WTC11 (cell line): ENCODE measurements at regions not wholly inside any gene's neighbourhood (a gene's known extent, or its start where the extent isn't known, plus 50 kb on each side); places are given as distances from the start of the nearest gene placed in this dataset.

Experiments used
- ATAC-seq: fragments of 200-7000 bp; cut with Tn5 transposase; 2 replicates; pipeline ENCODE4 v1.10.0; 2021; ENCODE audit warnings: mild to moderate bottlenecking, moderate library complexity
- CTCF ChIA-PET: fragments of 300-600 bp; sonication (Branson Sonifier 250); formaldehyde crosslinking; loops from one replicate; lab custom pipeline; 2021; ENCODE audit warnings: antibody characterized with exemption; lab: Charles Lee
- POLR2A ChIA-PET: fragments of 350-600 bp; sonication (Branson Sonifier 250); formaldehyde crosslinking; loops from one replicate; lab custom pipeline; 2021; ENCODE audit warnings: antibody characterized with exemption; lab: Charles Lee
- DNase-seq: peaks from one replicate; pipeline ENCODE4 v3.0.0; 2021; ENCODE audit warnings: low spot score
- H3K27ac Mint-ChIP-seq: 2 replicates; pipeline ENCODE4 v1.8.0; 2021; ENCODE audit warnings: mixed read lengths
- H3K27me3 Mint-ChIP-seq: 2 replicates; pipeline ENCODE4 v1.8.0; 2021; ENCODE audit warnings: low read depth, mild to moderate bottlenecking, moderate library complexity, mixed read lengths
- H3K36me3 Mint-ChIP-seq: 2 replicates; pipeline ENCODE4 v1.8.0; 2021; ENCODE audit warnings: mixed read lengths
- H3K4me1 Mint-ChIP-seq: 2 replicates; pipeline ENCODE4 v1.8.0; 2022; ENCODE audit warnings: mixed read lengths
- H3K4me3 Mint-ChIP-seq: 2 replicates; pipeline ENCODE4 v1.8.0; 2021; ENCODE audit warnings: mild to moderate bottlenecking, moderate library complexity, mixed read lengths
- H3K9me3 Mint-ChIP-seq: 2 replicates; pipeline ENCODE4 v1.8.0; 2021; ENCODE audit warnings: mixed read lengths
- ELF4 ChIP-seq: sonication (generic); formaldehyde crosslinking; IDR thresholded peaks from 2 replicates; pipeline ENCODE4 v1.8.1; 2022; ENCODE audit warnings: low read depth, mild to moderate bottlenecking, moderate library complexity, missing genetic modification reagents
- ETV6 ChIP-seq: sonication (generic); formaldehyde crosslinking; IDR thresholded peaks from 2 replicates; pipeline ENCODE4 v1.8.1; 2022; ENCODE audit warnings: mild to moderate bottlenecking, missing genetic modification reagents
- JAZF1 ChIP-seq: fragments of 250-450 bp; sonication (Bioruptor Pico); IDR thresholded peaks from 2 replicates; pipeline ENCODE4 v1.9.0; 2021; ENCODE audit warnings: moderate library complexity, mild to moderate bottlenecking, inconsistent platforms
- JUN ChIP-seq: sonication (generic); formaldehyde crosslinking; IDR thresholded peaks from 2 replicates; pipeline ENCODE4 v1.8.0; 2023; ENCODE audit warnings: mild to moderate bottlenecking, missing genetic modification reagents
- MYBL2 ChIP-seq: sonication (generic); formaldehyde crosslinking; IDR thresholded peaks from 2 replicates; pipeline ENCODE4 v1.8.1; 2023; ENCODE audit warnings: mild to moderate bottlenecking, moderate library complexity, missing genetic modification reagents
- NFYB ChIP-seq: sonication (generic); formaldehyde crosslinking; conservative IDR thresholded peaks from 2 replicates; pipeline ENCODE4 v1.8.0; 2022; ENCODE audit warnings: low read depth, missing genetic modification reagents
- NR2C2 ChIP-seq: sonication (generic); formaldehyde crosslinking; IDR thresholded peaks from 2 replicates; pipeline ENCODE4 v1.8.0; 2022; ENCODE audit warnings: mild to moderate bottlenecking, missing genetic modification reagents
- RELA ChIP-seq: sonication (generic); formaldehyde crosslinking; IDR thresholded peaks from 2 replicates; pipeline ENCODE4 v1.8.1; 2022; ENCODE audit warnings: missing genetic modification reagents, mild to moderate bottlenecking, borderline replicate concordance
- TEAD4 ChIP-seq: sonication (generic); formaldehyde crosslinking; IDR thresholded peaks from 2 replicates; pipeline ENCODE4 v1.8.0; 2022; ENCODE audit warnings: mild to moderate bottlenecking, missing genetic modification reagents
- ZBTB21 ChIP-seq: sonication (generic); formaldehyde crosslinking; IDR thresholded peaks from 2 replicates; pipeline ENCODE4 v1.8.1; 2023; ENCODE audit warnings: mild to moderate bottlenecking, missing genetic modification reagents, borderline replicate concordance
- ZNF121 ChIP-seq: sonication (generic); formaldehyde crosslinking; IDR thresholded peaks from 2 replicates; pipeline ENCODE4 v1.8.0; 2023; ENCODE audit warnings: missing genetic modification reagents
- ZNF219 ChIP-seq: sonication (generic); formaldehyde crosslinking; IDR thresholded peaks from 2 replicates; pipeline ENCODE4 v1.8.0; 2023; ENCODE audit warnings: missing genetic modification reagents, mild to moderate bottlenecking, borderline replicate concordance
- ZNF396 ChIP-seq: fragments of 250-450 bp; sonication (Bioruptor Pico); IDR thresholded peaks from 2 replicates; pipeline ENCODE4 v1.8.0; 2021; ENCODE audit warnings: mild to moderate bottlenecking, moderate library complexity, borderline replicate concordance
- ZNF416 ChIP-seq: fragments of 250-450 bp; sonication (Bioruptor Pico); IDR thresholded peaks from 2 replicates; pipeline ENCODE4 v1.9.0; 2021; ENCODE audit warnings: mild to moderate bottlenecking, inconsistent platforms
- ZNF671 ChIP-seq: fragments of 250-450 bp; sonication (Bioruptor Pico); IDR thresholded peaks from 2 replicates; pipeline ENCODE4 v1.8.0; 2021; ENCODE audit warnings: mild to moderate bottlenecking
- TF ChIP-seq, protein P1 (sequence below): sonication (generic); formaldehyde crosslinking; conservative IDR thresholded peaks from 2 replicates; pipeline ENCODE4 v1.8.1; 2022; ENCODE audit warnings: mild to moderate bottlenecking, missing genetic modification reagents
- TF ChIP-seq, protein P2 (sequence below): sonication (generic); formaldehyde crosslinking; IDR thresholded peaks from 2 replicates; pipeline ENCODE4 v1.8.1; 2022; ENCODE audit warnings: low read depth, missing genetic modification reagents, borderline replicate concordance
- TF ChIP-seq, protein P3 (sequence below): sonication (generic); formaldehyde crosslinking; IDR thresholded peaks from 2 replicates; pipeline ENCODE4 v1.8.1; 2023; ENCODE audit warnings: mild to moderate bottlenecking, moderate library complexity, missing genetic modification reagents
- TF ChIP-seq, protein P4 (sequence below): sonication (generic); formaldehyde crosslinking; IDR thresholded peaks from 2 replicates; pipeline ENCODE4 v1.8.1; 2022; ENCODE audit warnings: mild to moderate bottlenecking, moderate library complexity, missing genetic modification reagents
- TF ChIP-seq, protein P5 (sequence below): sonication (generic); formaldehyde crosslinking; IDR thresholded peaks from 2 replicates; pipeline ENCODE4 v1.8.0; 2023; ENCODE audit warnings: missing genetic modification reagents, mild to moderate bottlenecking, borderline replicate concordance
- TF ChIP-seq, protein P6 (sequence below): sonication (generic); formaldehyde crosslinking; IDR thresholded peaks from 2 replicates; pipeline ENCODE4 v1.8.0; 2022; ENCODE audit warnings: mild to moderate bottlenecking, missing genetic modification reagents
- TF ChIP-seq, protein P7 (sequence below): fragments of 250-450 bp; sonication (Bioruptor Pico); conservative IDR thresholded peaks from 2 replicates; pipeline ENCODE4 v1.9.0; 2021; ENCODE audit warnings: mild to moderate bottlenecking

DNA sequence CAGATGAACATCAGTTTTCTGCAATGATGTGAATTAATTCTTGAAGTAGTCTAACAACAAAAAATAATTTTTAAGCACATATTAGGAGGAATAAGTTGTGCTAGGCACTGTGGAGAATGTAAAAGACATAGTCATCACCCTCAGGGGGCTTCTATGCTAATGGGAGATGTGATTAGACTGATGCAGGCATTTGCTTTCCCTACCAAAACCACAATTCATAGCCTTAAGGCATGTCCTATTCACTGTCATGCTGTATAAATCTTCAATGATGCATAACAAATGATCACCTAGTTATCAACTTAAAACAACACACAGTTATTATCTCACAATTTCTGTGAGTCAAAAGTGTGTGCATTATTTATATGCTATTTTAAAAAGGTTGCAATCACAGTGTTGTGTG is 422.6 kb downstream of the MAN2A1 start (continued):
- TF ChIP-seq NR2C2 (CRISPR knock-in tag) (no peak), NFYB (CRISPR knock-in tag) (no peak), MYBL2 (CRISPR knock-in tag) (no peak), ZNF121 (CRISPR knock-in tag) (no peak)

DNA sequence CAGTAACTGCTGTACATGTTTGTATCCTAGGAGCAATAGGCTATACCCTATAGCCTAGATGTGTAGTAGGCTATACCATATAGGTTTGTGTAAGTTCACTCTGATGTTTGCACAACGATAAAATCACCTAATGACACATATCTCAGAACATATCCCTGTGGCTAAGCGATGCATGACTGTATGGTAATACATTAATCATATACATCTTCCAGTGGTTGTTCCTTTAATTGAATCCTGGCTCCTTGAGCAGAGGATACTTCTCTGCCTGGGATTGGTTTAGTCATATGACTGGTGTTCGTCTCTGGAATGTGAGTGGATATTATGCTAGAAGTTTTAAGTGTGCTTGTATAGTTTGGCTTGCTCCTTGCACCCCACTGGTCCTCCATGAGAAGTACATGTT is 425.8 kb downstream of the MAN2A1 start:
- no peak overlapping the region for H3K4me3 Mint-ChIP-seq
- no peaks in the 10 kb centered on the region for H3K27me3 Mint-ChIP-seq
- H3K27ac Mint-ChIP-seq, result no peak overlapping the region
- ChIA-PET CTCF (no interaction called here), POLR2A (no interaction called here)
- no peak for ATAC-seq
- no peak for DNase-seq
- H3K9me3 Mint-ChIP-seq, result peaks cover 34% of the 10 kb centered on the region
- peaks cover 6% of the 10 kb centered on the region for H3K36me3 Mint-ChIP-seq
- H3K4me1 Mint-ChIP-seq, result 0 out of 2 replicates have a peak, but pooled peaks cover 4% of the 10 kb centered on the region
- TF ChIP-seq ZNF219 (CRISPR knock-in tag) (no peak), JUN (no peak), TEAD4 (CRISPR knock-in tag) (no peak), ZNF396 (CRISPR knock-in tag) (no peak), RELA (CRISPR knock-in tag) (no peak)
- TF ChIP-seq, protein P1, sequence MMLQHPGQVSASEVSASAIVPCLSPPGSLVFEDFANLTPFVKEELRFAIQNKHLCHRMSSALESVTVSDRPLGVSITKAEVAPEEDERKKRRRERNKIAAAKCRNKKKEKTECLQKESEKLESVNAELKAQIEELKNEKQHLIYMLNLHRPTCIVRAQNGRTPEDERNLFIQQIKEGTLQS (CRISPR knock-in tag), result no peak

DNA sequence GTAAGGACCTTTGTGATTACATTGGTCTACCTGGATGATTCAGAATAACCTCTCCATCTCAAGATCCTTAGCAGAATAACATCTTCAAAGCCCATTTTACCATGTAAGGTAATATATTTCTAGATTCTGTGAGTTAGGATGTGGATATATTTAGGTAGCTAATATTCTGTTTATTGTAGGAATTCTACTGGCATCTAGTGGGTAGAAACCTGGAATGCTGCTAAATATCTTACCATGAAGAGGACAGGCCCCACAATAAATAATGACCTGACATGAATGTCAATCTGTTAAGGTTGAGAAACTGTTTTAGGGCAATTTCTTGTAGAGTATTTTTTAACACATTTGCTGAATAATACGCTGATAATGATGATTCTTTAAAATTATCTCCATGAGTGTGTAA is 426.8 kb downstream of the MAN2A1 start:
- H3K27me3 Mint-ChIP-seq, result no peaks in the 10 kb centered on the region
- peaks cover 34% of the 10 kb centered on the region for H3K9me3 Mint-ChIP-seq
- DNase-seq (no peak), ATAC-seq (no peak)
- CTCF ChIA-PET, result no interaction called here
- 0 out of 2 replicates have a peak, but pooled peaks cover 4% of the 10 kb centered on the region for H3K4me1 Mint-ChIP-seq
- H3K27ac Mint-ChIP-seq, result no peak overlapping the region
- H3K4me3 Mint-ChIP-seq, result no peak overlapping the region
- H3K36me3 Mint-ChIP-seq, result peaks cover 6% of the 10 kb centered on the region
- POLR2A ChIA-PET, result no interaction called here
- TF ChIP-seq ETV6 (CRISPR knock-in tag) (no peak), ZBTB21 (CRISPR knock-in tag) (no peak), ELF4 (no peak), TEAD4 (CRISPR knock-in tag) (no peak), ZNF121 (CRISPR knock-in tag) (no peak), JAZF1 (no peak), ZNF671 (CRISPR knock-in tag) (no peak), ZNF416 (no peak)
- TF ChIP-seq, protein P2, sequence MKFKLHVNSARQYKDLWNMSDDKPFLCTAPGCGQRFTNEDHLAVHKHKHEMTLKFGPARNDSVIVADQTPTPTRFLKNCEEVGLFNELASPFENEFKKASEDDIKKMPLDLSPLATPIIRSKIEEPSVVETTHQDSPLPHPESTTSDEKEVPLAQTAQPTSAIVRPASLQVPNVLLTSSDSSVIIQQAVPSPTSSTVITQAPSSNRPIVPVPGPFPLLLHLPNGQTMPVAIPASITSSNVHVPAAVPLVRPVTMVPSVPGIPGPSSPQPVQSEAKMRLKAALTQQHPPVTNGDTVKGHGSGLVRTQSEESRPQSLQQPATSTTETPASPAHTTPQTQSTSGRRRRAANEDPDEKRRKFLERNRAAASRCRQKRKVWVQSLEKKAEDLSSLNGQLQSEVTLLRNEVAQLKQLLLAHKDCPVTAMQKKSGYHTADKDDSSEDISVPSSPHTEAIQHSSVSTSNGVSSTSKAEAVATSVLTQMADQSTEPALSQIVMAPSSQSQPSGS (CRISPR knock-in tag), result no peak
- TF ChIP-seq, protein P3, sequence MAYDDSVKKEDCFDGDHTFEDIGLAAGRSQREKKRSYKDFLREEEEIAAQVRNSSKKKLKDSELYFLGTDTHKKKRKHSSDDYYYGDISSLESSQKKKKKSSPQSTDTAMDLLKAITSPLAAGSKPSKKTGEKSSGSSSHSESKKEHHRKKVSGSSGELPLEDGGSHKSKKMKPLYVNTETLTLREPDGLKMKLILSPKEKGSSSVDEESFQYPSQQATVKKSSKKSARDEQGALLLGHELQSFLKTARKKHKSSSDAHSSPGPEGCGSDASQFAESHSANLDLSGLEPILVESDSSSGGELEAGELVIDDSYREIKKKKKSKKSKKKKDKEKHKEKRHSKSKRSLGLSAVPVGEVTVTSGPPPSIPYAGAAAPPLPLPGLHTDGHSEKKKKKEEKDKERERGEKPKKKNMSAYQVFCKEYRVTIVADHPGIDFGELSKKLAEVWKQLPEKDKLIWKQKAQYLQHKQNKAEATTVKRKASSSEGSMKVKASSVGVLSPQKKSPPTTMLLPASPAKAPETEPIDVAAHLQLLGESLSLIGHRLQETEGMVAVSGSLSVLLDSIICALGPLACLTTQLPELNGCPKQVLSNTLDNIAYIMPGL (CRISPR knock-in tag), result no peak
- TF ChIP-seq, protein P1 (CRISPR knock-in tag), result no peak
- TF ChIP-seq, protein P4, sequence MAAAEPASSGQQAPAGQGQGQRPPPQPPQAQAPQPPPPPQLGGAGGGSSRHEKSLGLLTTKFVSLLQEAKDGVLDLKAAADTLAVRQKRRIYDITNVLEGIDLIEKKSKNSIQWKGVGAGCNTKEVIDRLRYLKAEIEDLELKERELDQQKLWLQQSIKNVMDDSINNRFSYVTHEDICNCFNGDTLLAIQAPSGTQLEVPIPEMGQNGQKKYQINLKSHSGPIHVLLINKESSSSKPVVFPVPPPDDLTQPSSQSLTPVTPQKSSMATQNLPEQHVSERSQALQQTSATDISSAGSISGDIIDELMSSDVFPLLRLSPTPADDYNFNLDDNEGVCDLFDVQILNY (CRISPR knock-in tag), result no peak
- TF ChIP-seq, protein P5, sequence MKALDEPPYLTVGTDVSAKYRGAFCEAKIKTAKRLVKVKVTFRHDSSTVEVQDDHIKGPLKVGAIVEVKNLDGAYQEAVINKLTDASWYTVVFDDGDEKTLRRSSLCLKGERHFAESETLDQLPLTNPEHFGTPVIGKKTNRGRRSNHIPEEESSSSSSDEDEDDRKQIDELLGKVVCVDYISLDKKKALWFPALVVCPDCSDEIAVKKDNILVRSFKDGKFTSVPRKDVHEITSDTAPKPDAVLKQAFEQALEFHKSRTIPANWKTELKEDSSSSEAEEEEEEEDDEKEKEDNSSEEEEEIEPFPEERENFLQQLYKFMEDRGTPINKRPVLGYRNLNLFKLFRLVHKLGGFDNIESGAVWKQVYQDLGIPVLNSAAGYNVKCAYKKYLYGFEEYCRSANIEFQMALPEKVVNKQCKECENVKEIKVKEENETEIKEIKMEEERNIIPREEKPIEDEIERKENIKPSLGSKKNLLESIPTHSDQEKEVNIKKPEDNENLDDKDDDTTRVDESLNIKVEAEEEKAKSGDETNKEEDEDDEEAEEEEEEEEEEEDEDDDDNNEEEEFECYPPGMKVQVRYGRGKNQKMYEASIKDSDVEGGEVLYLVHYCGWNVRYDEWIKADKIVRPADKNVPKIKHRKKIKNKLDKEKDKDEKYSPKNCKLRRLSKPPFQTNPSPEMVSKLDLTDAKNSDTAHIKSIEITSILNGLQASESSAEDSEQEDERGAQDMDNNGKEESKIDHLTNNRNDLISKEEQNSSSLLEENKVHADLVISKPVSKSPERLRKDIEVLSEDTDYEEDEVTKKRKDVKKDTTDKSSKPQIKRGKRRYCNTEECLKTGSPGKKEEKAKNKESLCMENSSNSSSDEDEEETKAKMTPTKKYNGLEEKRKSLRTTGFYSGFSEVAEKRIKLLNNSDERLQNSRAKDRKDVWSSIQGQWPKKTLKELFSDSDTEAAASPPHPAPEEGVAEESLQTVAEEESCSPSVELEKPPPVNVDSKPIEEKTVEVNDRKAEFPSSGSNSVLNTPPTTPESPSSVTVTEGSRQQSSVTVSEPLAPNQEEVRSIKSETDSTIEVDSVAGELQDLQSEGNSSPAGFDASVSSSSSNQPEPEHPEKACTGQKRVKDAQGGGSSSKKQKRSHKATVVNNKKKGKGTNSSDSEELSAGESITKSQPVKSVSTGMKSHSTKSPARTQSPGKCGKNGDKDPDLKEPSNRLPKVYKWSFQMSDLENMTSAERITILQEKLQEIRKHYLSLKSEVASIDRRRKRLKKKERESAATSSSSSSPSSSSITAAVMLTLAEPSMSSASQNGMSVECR (CRISPR knock-in tag), result no peak
- TF ChIP-seq, protein P6, sequence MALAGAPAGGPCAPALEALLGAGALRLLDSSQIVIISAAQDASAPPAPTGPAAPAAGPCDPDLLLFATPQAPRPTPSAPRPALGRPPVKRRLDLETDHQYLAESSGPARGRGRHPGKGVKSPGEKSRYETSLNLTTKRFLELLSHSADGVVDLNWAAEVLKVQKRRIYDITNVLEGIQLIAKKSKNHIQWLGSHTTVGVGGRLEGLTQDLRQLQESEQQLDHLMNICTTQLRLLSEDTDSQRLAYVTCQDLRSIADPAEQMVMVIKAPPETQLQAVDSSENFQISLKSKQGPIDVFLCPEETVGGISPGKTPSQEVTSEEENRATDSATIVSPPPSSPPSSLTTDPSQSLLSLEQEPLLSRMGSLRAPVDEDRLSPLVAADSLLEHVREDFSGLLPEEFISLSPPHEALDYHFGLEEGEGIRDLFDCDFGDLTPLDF (CRISPR knock-in tag), result no peak
- TF ChIP-seq, protein P7, sequence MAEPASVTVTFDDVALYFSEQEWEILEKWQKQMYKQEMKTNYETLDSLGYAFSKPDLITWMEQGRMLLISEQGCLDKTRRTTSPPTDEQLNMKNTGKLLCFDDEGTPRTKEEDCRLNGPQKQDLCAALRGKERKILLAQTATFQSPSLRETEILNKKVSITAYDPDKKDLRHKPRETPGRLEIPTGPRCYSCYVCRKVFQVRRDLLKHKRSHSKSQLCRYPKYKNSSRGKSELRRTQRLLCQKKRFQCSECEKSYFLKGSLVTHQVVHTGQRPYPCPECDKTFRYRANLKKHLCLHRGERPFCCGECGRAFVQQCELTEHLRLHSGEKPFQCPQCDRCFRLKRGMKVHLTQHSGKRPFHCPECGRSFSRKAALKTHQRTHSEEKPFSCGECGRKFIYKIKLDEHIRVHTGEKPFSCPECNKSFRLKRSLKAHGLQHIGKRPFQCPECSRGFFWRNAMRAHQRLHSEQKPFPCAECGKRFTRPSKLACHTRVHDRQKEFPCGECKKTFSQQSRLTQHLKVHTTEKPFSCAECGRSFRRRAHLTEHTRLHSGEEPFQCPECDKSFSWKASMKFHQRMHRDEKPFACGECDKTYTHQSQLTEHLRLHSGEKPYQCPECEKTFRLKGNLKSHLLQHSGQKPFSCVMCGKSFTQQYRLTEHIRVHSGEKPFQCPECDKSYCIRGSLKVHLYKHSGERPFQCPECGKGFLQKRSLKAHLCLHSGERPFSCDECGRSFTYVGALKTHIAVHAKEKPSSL, result no peak
